CD4-positive, alpha-beta memory T cell (primary cell): ENCODE measurements at regions not wholly inside any gene's neighbourhood (a gene's known extent, or its start where the extent isn't known, plus 50 kb on each side); places are given as distances from the start of the nearest gene placed in this dataset.

ENCODE experiments used
- CTCF ChIA-PET: fragments of 350-600 bp; sonication (Branson Sonifier 250); formaldehyde crosslinking; loops from one replicate; lab custom pipeline; 2021; ENCODE audit warnings: inconsistent platforms; ENCODE audit not compliant: partially characterized antibody; lab: Charles Lee
- POLR2A ChIA-PET: fragments of 350-600 bp; sonication (Branson Sonifier 250); formaldehyde crosslinking; loops from one replicate; lab custom pipeline; 2021; ENCODE audit not compliant: partially characterized antibody; lab: Charles Lee
- DNase-seq, 5 donors: peaks; one replicate each; pipeline versions ENCODE4 v3.0.0 to v3.0.0-alpha.2; 2020 to 2022; ENCODE audit warnings: mixed read lengths in 1 of 5
- H3K27ac ChIP-seq: one replicate; pipeline ENCODE4 v1.7.0; 2013; ENCODE audit warnings: low read depth, low read length
- H3K27me3 ChIP-seq: 2 replicates; pipeline ENCODE4 v1.7.0; 2013; ENCODE audit warnings: mild to moderate bottlenecking, low read length, moderate library complexity; ENCODE audit not compliant: insufficient read depth
- H3K36me3 ChIP-seq: 2 replicates; pipeline ENCODE4 v1.7.0; 2013; ENCODE audit warnings: mild to moderate bottlenecking, low read length, moderate library complexity; ENCODE audit not compliant: insufficient read depth
- H3K4me1 ChIP-seq: 2 replicates; pipeline ENCODE4 v1.7.0; 2013; ENCODE audit warnings: mild to moderate bottlenecking, low read length, moderate library complexity; ENCODE audit not compliant: insufficient read depth
- H3K4me3 ChIP-seq, 2 donors: one replicate each; pipeline ENCODE4 v1.7.0; 2013; ENCODE audit warnings: low read length in 2 of 2, mild to moderate bottlenecking in 1 of 2
- H3K9me3 ChIP-seq, 2 donors: one replicate each; pipeline ENCODE4 v1.7.0; 2013; ENCODE audit warnings: low read length in 2 of 2, control low read depth in 1 of 2; ENCODE audit not compliant: control insufficient read depth in 1 of 2
- H3K27ac Mint-ChIP-seq, 7 donors: one replicate each; pipeline ENCODE4 v1.8.0; 2020 to 2021; ENCODE audit warnings: mixed read lengths in 7 of 7, mild to moderate bottlenecking in 6 of 7, inconsistent platforms in 3 of 7, moderate library complexity in 3 of 7
- H3K27me3 Mint-ChIP-seq, 2 donors: one replicate each; pipeline ENCODE4 v1.8.0; 2020 to 2021; ENCODE audit warnings: mixed read lengths in 2 of 2
- H3K36me3 Mint-ChIP-seq, 2 donors: one replicate each; pipeline ENCODE4 v1.8.0; 2020 to 2021; ENCODE audit warnings: mixed read lengths in 2 of 2, inconsistent platforms in 1 of 2, mild to moderate bottlenecking in 1 of 2
- H3K4me1 Mint-ChIP-seq, 4 donors: one replicate each; pipeline ENCODE4 v1.8.0; 2020 to 2021; ENCODE audit warnings: mixed read lengths in 4 of 4, mild to moderate bottlenecking in 1 of 4
- H3K4me3 Mint-ChIP-seq, 8 donors: one replicate each; pipeline ENCODE4 v1.8.0; 2020 to 2021; ENCODE audit warnings: mixed read lengths in 8 of 8, mild to moderate bottlenecking in 7 of 8, moderate library complexity in 6 of 8, inconsistent platforms in 3 of 8
- H3K9me3 Mint-ChIP-seq, 8 donors: one replicate each; pipeline ENCODE4 v1.8.0; 2020 to 2021; ENCODE audit warnings: mixed read lengths in 8 of 8, mild to moderate bottlenecking in 5 of 8, inconsistent platforms in 3 of 8, moderate library complexity in 1 of 8
- intact Hi-C: fragments of 100-400 bp; cut with micrococcal nuclease; formaldehyde crosslinking; loops from one replicate; pipeline ENCODE4 v1.15.1; 2023

GRCh38 chr6:110033101-110033500, 55.0 kb downstream of the GPR6 start:
- intact Hi-C loops, result no loop called here
- H3K27me3 ChIP-seq, result no peaks in the 10 kb centered on the region
- no peak overlapping the region for H3K4me3 ChIP-seq
- Mint-ChIP-seq H3K27ac (no peak overlapping the region), H3K9me3 (no peaks in the 10 kb centered on the region), H3K4me1 (no peaks in the 10 kb centered on the region), H3K27me3 (peaks cover 0 to 2% of the 10 kb centered on the region in 2 donors), H3K4me3 (no peak overlapping the region), H3K36me3 (no peaks in the 10 kb centered on the region)
- no peaks in the 10 kb centered on the region for H3K9me3 ChIP-seq
- H3K27ac ChIP-seq, result no peak overlapping the region
- no peak for DNase-seq
- ChIA-PET CTCF (no interaction called here), POLR2A (no interaction called here)
- H3K36me3 ChIP-seq, result no peaks in the 10 kb centered on the region
- no peaks in the 10 kb centered on the region for H3K4me1 ChIP-seq

- no peaks in the 10 kb centered on the region for H3K4me1 Mint-ChIP-seq
- H3K36me3 ChIP-seq, result no peaks in the 10 kb centered on the region
- no peaks in the 10 kb centered on the region for H3K36me3 Mint-ChIP-seq
- H3K27me3 ChIP-seq, result no peaks in the 10 kb centered on the region
- H3K4me1 ChIP-seq, result peaks cover 4% of the 10 kb centered on the region
- intact Hi-C loops, result no loop called here
- peak overlapping the region in 2 of 7 donors; percentile 25 to 59 for H3K27ac Mint-ChIP-seq
- H3K4me3 Mint-ChIP-seq, result no peak overlapping the region
- CTCF ChIA-PET, result no interaction called here
- H3K9me3 Mint-ChIP-seq, result no peaks in the 10 kb centered on the region
- no peaks in the 10 kb centered on the region for H3K9me3 ChIP-seq
- no peak overlapping the region for H3K27ac ChIP-seq
- POLR2A ChIA-PET, result no interaction called here
- no peak for DNase-seq
- H3K27me3 Mint-ChIP-seq, result peaks cover 0 to 2% of the 10 kb centered on the region in 2 donors
- no peak overlapping the region for H3K4me3 ChIP-seq
Observed at GRCh38 chr6:110033749-110034666, 55.9 kb downstream of the GPR6 start.

- Histone ChIP-seq H3K9me3 (no peaks in the 10 kb centered on the region), H3K4me1 (peaks cover 10% of the 10 kb centered on the region), H3K36me3 (no peaks in the 10 kb centered on the region), H3K27ac (no peak overlapping the region), H3K27me3 (no peaks in the 10 kb centered on the region), H3K4me3 (no peak overlapping the region)
- ChIA-PET CTCF (no interaction called here), POLR2A (no interaction called here)
- H3K4me1 Mint-ChIP-seq, result peaks cover 5 to 6% (median 5%) of the 10 kb centered on the region in 4 donors
- peaks cover 0 to 2% of the 10 kb centered on the region in 2 donors for H3K27me3 Mint-ChIP-seq
- H3K27ac Mint-ChIP-seq, result no peak overlapping the region
- H3K36me3 Mint-ChIP-seq, result no peaks in the 10 kb centered on the region
- intact Hi-C loops, result loop anchor here (5.0 kb wide), 1 partner anchor 342 kb away; the partner anchor contains the start of genes AK9 and FIG4
- DNase-seq, result no peak
- H3K4me3 Mint-ChIP-seq, result no peak overlapping the region
- no peaks in the 10 kb centered on the region for H3K9me3 Mint-ChIP-seq
Observed at GRCh38 chr6:110034667-110035036, 56.5 kb downstream of the GPR6 start.

GRCh38 chr6:110035321-110035720, 57.2 kb downstream of the GPR6 start:
- no peaks in the 10 kb centered on the region for H3K9me3 Mint-ChIP-seq

GRCh38 chr6:110036408-110037302, 58.5 kb downstream of the GPR6 start:
- H3K27ac Mint-ChIP-seq, result no peak overlapping the region
- ChIA-PET POLR2A (no interaction called here), CTCF (interaction anchor here (1.3 to 5.9 kb wide), 6 partner anchors 8 to 334 kb away, joined by 5 to 115 read pairs (median 6); no protein-coding TSS in a partner anchor)
- Histone ChIP-seq H3K9me3 (no peaks in the 10 kb centered on the region), H3K27ac (no peak overlapping the region), H3K4me3 (no peak overlapping the region), H3K36me3 (no peaks in the 10 kb centered on the region), H3K27me3 (no peaks in the 10 kb centered on the region), H3K4me1 (peaks cover 11% of the 10 kb centered on the region)
- no peaks in the 10 kb centered on the region for H3K36me3 Mint-ChIP-seq
- no peak for DNase-seq
- intact Hi-C loops, result loop anchor here (5.0 kb wide), 1 partner anchor 344 kb away; the partner anchor contains the start of genes AK9 and FIG4
- H3K9me3 Mint-ChIP-seq, result no peaks in the 10 kb centered on the region
- no peak overlapping the region for H3K4me3 Mint-ChIP-seq
- H3K27me3 Mint-ChIP-seq, result peaks cover 0 to 2% of the 10 kb centered on the region in 2 donors
- H3K4me1 Mint-ChIP-seq, result peaks cover 11 to 15% (median 13%) of the 10 kb centered on the region in 4 donors

More at GRCh38 chr6:110035321-110035720, 57.2 kb downstream of the GPR6 start:
- Histone ChIP-seq H3K36me3 (no peaks in the 10 kb centered on the region), H3K27ac (no peak overlapping the region), H3K4me1 (peaks cover 11% of the 10 kb centered on the region), H3K4me3 (no peak overlapping the region), H3K27me3 (no peaks in the 10 kb centered on the region), H3K9me3 (no peaks in the 10 kb centered on the region)
- Mint-ChIP-seq H3K27me3 (peaks cover 0 to 2% of the 10 kb centered on the region in 2 donors), H3K4me1 (peaks cover 9 to 11% (median 10%) of the 10 kb centered on the region in 4 donors), H3K27ac (no peak overlapping the region), H3K4me3 (no peak overlapping the region), H3K36me3 (no peaks in the 10 kb centered on the region)
- no peak for DNase-seq
- ChIA-PET CTCF (no interaction called here), POLR2A (no interaction called here)
- intact Hi-C loops, result loop anchor here (5.0 kb wide), 1 partner anchor 343 kb away; the partner anchor contains the start of genes AK9 and FIG4

- H3K4me1 Mint-ChIP-seq, result peaks cover 11 to 15% (median 13%) of the 10 kb centered on the region in 4 donors
- H3K4me3 Mint-ChIP-seq, result no peak overlapping the region
- peaks cover 0 to 2% of the 10 kb centered on the region in 2 donors for H3K27me3 Mint-ChIP-seq
- H3K36me3 Mint-ChIP-seq, result no peaks in the 10 kb centered on the region
- DNase-seq, result no peak
- H3K27me3 ChIP-seq, result no peaks in the 10 kb centered on the region
- H3K36me3 ChIP-seq, result no peaks in the 10 kb centered on the region
- peaks cover 11% of the 10 kb centered on the region for H3K4me1 ChIP-seq
- H3K9me3 Mint-ChIP-seq, result no peaks in the 10 kb centered on the region
- no peak overlapping the region for H3K27ac Mint-ChIP-seq
- POLR2A ChIA-PET, result no interaction called here
- intact Hi-C loops, result loop anchor here (5.0 kb wide), 1 partner anchor 346 kb away; the partner anchor contains the start of genes AK9 and FIG4
- CTCF ChIA-PET, result interaction anchor here (0.7 to 5.9 kb wide), 14 partner anchors 9 to 850 kb away, joined by 3 to 115 read pairs (median 20); partner anchors contain the start of gene CD164
- H3K27ac ChIP-seq, result no peak overlapping the region
- H3K9me3 ChIP-seq, result no peaks in the 10 kb centered on the region
- no peak overlapping the region for H3K4me3 ChIP-seq
Observed at GRCh38 chr6:110037726-110038295, 59.7 kb downstream of the GPR6 start.
